Myocyte (in vitro differentiated cells): ENCODE measurements at regions not wholly inside any gene's neighbourhood (a gene's known extent, or its start where the extent isn't known, plus 50 kb on each side); places are given as distances from the start of the nearest gene placed in this dataset.
"Not testable (repeated sequence)": the region's sequence is repeated elsewhere in the genome, so short reads cannot be mapped to it uniquely, and the experiment has no call there.

Experiments
- DNase-seq: peaks from one replicate; pipeline ENCODE4 v3.0.0-alpha.2; 2012; ENCODE audit warnings: low read depth

GRCh38 chr9:106039151-106039935 lies 345.0 kb downstream of the TMEM38B start:
- no peak for DNase-seq

DNA sequence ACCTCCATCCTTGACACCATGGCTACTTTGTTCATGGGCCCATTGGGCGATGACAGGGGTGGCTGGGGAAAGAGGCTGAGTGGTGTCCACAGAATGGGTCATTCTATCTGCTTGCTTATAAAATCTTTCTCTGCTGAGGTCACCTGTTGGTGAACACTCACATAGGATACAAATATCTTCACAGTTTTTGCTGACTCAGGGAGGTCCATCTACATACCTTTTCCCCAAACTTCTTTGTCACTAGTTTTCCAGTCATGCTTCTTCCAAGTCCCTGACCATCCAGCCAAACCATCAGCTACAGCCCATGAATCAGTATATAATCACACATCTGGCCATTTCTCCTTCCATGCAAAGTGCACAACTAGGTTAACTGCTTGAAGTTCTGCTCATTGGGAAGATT lies 347.6 kb downstream of the TMEM38B start:
- DNase-seq: not testable (repeated sequence)

DNA sequence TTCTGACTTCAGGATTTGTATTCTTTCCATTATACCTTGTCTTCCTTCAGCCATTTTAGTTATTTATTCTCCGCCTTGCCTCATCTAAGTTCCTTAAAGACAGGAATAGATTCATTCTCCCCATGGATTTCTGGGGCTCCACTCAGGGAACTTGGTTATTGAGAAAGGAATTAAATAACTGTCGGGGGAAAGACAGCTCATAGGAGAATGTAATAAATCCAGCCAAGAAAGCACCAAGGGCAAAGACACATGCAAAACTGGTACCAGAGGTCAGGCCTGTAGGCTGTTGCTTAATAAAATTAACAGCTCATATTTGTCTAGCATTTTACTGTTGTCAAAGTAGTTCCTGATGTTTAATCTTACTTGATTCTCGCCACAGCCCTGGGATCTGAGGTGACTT lies 357.2 kb downstream of the TMEM38B start:
- no peak for DNase-seq

GRCh38 chr9:106052166-106052565 lies 357.8 kb downstream of the TMEM38B start:
- DNase-seq: no peak

GRCh38 chr9:106052735-106053134 lies 358.4 kb downstream of the TMEM38B start:
- DNase-seq: no peak

DNA sequence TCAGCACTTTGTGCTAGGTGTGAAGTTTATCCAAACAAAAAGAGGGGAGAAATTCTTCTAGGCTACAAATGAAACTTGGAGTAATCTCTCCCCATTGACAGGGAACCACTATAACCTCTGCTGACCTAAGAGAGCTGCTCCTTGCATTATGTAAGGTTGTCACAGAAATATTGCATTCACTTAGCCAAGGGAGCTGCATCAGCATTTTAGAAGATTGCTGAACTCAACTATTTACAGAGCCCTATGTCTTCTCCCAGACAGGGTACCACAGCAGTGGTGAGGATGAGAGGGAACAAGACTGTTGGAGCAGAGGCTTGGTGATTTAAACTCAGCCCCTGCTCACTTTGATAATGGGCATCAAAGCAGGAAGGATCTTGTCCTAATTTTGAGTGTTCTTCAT lies 362.0 kb downstream of the TMEM38B start:
- DNase-seq: no peak

- no peak for DNase-seq
Measured at GRCh38 chr9:106058460-106058859, 364.1 kb downstream of the TMEM38B start.

- no peak for DNase-seq
Measured at GRCh38 chr9:106059886-106060285, 365.5 kb downstream of the TMEM38B start.

- DNase-seq: no peak
Measured at GRCh38 chr9:106060885-106061284, 366.5 kb downstream of the TMEM38B start.

DNA sequence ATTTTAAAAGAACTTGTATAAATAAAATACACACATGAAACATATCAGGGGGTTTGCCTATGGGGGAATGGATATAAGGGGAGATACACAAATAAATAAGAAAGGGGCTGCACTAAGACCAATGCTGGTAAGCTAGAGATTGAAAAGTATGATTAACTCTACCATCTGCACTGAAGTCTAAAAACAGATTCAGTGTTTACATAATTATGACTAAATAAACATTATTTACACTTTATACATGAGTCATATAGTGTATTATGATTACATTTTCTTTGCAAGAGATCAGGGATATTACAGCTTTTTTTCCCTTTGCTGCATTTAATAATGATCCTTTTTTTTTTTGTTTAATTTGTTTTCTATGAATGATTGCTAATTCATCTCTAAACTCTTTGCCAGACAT lies 367.9 kb downstream of the TMEM38B start:
- no peak for DNase-seq

DNA sequence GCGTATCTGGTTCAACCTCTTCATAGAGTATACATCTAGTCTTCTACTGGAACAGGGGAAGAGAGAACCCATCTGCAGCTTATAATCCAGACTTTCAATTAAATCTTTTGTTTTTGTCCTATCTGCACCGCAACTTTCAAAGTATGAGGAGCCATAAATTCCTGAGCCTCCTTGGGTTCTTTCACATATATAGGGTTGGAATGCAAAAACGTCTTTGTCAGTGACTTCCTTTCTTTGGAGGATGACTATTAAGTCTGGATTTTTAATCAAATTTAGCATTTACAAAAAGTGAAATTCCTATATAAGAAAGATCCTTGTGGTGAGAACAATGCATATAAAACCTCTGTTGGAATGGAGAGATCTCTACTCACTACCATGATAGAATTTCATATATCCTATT lies 370.8 kb downstream of the TMEM38B start:
- no peak for DNase-seq

DNA sequence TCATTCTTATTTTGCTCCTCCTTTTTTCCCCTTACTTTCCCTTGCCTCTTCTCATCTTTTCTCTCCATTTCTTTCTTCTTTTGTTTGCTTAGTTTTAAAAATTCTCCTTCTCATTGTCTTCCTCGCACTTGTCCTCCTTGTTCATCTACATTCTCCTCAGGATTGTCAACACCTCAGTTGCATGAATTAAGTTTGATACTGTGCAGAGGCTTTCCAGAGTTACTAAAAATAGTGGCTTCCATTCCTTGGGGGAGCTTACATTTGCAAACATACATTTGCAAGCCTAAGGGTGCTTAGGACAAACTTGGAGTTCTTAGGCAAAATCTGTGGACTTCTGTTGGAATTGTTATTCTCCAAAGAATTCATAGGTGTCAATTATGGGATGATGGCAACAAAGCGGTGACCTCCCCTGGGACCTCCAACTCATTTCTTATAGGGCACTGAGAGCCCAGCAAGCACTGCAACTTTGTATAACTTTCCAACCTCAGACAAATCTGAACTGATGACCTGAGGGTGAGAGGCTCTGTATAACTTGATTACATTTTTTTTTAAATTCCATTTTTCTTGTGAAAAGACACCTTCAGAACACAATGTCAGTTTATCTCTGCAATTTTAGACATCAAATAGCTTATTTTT lies 371.4 kb downstream of the TMEM38B start:
- DNase-seq: no peak

DNA sequence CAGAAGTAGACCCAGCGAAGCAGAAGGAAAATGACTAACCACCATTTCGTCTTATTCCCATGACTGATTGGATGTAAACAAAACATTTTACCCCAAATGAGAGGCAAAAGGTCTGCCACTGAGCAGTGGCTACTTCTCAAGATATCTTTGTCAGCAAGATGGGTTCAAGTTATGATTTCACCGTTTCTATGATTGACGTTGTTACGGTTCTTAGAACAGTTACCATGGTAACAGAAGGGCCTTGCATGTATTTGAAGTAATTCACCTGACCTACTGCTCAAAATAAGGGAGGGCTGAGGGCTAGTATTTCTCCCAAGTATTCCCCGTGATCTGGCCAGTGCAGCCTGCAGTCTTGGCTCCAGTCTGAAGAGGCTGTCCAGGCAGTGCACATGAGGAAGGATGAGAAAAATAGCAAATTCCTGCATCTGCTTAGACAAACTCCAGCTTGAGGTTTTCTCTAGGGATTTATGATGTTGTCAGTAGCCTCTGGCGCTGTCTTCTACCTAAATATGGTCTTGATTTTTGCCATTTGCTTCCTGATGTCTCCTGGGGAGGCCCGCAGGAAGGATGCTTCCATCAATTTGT lies 372.7 kb downstream of the TMEM38B start:
- no peak for DNase-seq

DNA sequence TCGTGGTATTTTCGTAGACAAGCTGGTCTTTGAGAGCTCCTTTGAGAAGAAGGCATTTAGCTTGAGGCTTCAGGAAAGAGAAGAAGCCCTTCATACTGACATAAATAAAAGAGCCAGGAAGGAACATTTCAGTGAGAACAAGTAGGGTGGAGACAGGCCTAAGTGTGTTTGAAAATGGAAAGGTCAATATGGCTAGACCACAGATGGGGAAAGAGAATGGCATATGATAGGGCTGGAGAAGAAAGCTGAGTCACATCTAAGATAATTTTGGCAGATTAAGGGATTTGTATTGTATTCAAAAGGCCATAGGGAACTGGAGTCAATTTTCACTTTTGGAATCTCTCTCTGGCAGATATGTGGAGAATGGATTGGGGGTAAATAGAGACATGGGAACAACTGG lies 374.9 kb downstream of the TMEM38B start:
- no peak for DNase-seq

DNA sequence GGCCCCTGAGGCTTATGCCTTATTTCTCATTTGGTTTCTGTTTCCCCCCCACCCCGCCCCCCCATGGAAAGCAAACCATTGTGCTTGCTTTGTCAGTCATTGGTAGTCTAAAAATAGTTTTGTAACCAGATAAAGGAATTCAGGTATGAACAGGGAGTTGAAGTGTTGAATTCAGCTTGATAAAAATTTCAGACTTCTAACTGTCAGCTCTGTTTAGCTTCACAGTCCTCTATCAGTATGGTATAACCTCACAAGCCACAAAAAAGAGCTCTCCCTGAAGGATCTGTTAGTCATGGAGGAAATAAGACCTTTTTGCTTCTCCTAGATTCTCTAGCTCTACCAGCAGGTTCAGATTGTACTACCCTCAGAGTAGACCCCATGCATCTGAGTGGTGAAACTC lies 378.1 kb downstream of the TMEM38B start:
- no peak for DNase-seq

GRCh38 chr9:106074006-106074405 lies 379.7 kb downstream of the TMEM38B start:
- DNase-seq: no peak

GRCh38 chr9:106075236-106075959 lies 381.1 kb downstream of the TMEM38B start:
- no peak for DNase-seq

DNA sequence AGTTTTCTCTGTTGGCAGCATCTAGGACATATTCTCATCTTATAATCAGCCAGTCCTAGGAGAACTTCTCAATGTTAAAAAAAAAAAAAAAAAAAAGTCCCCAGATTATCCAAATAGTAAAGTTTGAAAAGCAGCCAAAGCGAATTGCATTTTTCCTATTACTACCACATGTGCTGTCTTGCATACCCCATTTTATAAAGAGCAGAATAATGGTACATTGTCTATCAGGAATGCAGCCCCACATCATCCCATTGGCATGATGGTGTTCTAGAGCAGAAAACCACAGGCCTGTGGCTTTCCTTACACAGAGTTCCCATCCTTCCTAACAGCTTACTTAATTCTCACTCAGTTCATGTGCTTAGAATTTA lies 381.6 kb downstream of the TMEM38B start:
- DNase-seq: peak; percentile 11

GRCh38 chr9:106076711-106077110 lies 382.4 kb downstream of the TMEM38B start:
- DNase-seq: no peak

- no peak for DNase-seq
Measured at GRCh38 chr9:106077731-106078130, 383.4 kb downstream of the TMEM38B start.

DNA sequence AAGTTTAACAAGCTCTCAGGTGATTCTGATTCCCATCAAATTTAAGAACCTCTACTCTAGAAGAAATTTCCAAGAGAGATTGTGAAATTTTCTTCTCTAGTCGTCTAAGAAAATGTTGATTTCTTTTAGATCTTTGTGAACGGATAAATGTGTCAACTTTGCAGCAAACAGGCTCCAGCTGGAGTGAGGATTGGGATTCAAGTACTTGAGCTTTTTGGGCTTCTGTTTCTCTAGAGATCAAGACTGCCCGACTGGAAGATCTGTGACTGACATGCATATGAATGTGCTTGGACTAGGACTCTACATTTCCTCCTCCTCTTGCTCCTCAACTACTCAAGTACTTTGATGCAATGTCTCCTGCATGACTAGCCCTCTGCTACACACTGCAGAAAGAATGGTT lies 388.3 kb downstream of the TMEM38B start:
- no peak for DNase-seq

DNA sequence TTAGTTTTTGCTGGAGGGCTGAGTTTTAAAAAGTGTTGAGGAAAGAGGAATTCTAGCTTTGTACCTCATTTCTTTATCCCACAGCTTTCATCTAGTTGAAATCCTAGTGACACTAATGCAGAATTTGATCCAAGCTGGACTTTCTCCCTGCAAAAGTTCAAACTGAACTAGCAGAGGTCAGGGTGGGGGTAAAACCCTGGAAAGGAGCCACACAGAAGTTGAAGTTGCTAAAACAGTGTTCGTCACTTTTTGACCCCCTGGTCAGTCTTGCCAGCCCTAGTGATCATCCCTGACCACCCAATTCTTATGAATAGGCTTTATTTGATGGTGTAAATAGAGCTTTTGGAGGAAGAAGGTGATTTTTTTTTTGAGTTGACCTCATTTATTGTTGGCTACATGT lies 390.4 kb downstream of the TMEM38B start:
- no peak for DNase-seq
